HG02870 (cell line): ENCODE measurements at regions not wholly inside any gene's neighbourhood (a gene's known extent, or its start where the extent isn't known, plus 50 kb on each side); places are given as distances from the start of the nearest gene placed in this dataset.

ENCODE experiments used
- ATAC-seq: cut with Tn5 transposase; IDR thresholded peaks from one replicate; pipeline ENCODE4 v1.9.1; 2021; ENCODE audit warnings: mild to moderate bottlenecking, moderate library complexity; ENCODE audit not compliant: unreplicated experiment

GRCh38 chr11:92885600-92885999 is 83.9 kb upstream of the MTNR1B start:
- ATAC-seq, result no peak

- ATAC-seq, result no peak
Observed at GRCh38 chr11:92886243-92886905, 83.1 kb upstream of the MTNR1B start.

GRCh38 chr11:92888696-92889095 is 80.8 kb upstream of the MTNR1B start:
- ATAC-seq, result no peak

GRCh38 chr11:92890846-92891245 is 78.6 kb upstream of the MTNR1B start:
- no peak for ATAC-seq

- no peak for ATAC-seq
Observed at GRCh38 chr11:92892802-92893684, 76.4 kb upstream of the MTNR1B start.

DNA sequence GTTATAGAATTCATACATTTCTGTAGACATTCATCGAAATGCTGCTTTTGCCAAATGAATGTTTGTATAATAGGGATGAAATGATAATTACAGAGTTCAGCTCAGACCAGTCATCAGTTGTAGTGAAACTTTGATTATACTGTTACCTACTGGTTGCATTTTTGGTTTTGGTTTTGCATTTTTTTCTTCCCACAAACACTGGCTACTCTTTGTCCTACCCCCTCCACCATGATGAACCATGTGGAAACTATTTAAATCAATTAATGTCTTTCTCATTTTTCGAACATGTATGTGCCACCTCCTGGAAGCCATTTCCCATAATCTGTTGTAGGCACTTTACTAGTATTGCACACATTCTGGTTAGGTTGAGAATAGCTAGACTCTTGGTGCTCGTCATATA is 75.3 kb upstream of the MTNR1B start:
- ATAC-seq, result no peak

- no peak for ATAC-seq
Observed at GRCh38 chr11:92897487-92897886, 72.0 kb upstream of the MTNR1B start.

- no peak for ATAC-seq
Observed at GRCh38 chr11:92902417-92902816, 67.0 kb upstream of the MTNR1B start.

DNA sequence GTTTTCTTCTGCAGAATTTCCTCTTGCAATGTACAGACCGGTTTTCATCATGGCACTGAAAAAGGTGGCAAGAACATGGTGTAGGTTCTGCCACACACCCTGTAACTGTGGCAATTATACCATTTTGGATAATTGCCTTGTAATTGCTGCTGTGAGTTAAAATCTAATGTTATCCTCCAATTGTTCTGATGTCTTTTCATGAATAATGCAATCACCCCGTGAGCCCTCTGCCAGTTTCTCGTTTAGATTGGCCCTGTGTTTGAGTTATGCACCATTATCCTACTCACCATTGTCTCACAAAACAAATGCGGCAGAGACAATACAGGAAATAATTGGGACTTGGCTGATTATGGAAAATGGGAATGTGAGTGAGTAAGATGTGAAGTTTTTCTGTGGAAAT is 61.8 kb upstream of the MTNR1B start:
- no peak for ATAC-seq

DNA sequence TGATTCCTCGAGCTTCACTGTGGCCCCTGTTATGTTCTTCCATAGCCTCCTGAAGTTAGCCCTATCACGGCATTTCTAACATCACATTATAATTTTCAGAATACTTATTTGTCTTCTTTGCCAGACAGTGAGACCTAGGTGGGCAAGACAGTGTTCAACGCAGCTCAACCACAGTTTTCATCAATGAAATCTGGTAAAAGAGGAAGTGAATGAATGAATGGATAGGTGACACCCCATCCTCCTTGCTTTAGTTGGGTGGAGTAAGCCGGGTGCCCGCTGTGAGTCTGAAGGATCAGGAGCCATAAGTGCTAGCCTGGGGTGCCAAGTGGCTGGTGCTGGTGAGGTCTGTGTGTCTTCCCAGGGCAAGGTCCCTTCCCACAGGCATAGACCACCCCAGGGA is 60.2 kb upstream of the MTNR1B start:
- no peak for ATAC-seq

- no peak for ATAC-seq
Observed at GRCh38 chr11:92911478-92911877, 58.0 kb upstream of the MTNR1B start.

GRCh38 chr11:92915551-92915950 is 53.9 kb upstream of the MTNR1B start:
- ATAC-seq, result no peak

DNA sequence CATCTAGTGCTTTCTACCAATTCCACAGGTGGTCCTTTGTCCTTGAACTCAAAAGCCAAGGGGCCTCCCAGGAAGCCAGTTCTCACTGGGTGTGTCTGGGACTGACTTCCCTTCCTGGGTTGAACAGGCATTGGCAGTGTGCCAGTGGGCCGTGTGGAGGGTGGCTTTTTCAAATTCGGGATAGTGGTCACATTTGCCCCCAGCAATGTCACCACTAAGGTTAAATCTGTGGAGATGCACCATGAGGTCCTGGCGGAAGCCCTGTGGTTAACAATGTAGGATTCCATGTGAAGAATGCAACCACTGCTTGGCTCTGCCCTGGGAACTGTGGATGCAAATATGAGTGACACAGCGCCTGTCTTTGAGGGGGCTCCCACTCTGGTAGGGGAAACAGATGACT is 53.2 kb upstream of the MTNR1B start:
- no peak for ATAC-seq

GRCh38 chr11:92917927-92918326 is 51.5 kb upstream of the MTNR1B start:
- no peak for ATAC-seq

DNA sequence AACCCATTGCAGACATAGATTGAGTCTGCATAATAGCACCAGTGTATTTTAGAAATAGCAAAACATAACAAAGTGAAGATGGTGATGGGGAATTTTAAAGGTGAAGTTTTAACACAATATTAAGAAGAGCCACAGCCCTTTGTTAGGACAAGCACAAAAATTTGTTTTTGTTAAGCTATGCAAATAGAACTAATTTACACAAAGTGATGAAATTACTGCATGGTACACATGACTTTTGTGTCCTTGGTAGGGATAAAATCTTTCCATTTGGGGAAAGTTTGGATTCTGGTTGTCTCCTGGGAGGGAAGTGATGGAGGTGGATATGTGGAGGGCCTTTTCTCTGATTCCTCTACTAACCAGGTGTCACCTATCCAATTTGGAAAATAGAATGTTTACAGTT is 50.4 kb upstream of the MTNR1B start:
- ATAC-seq, result no peak
